IMR-90 (cell line): ENCODE measurements at regions not wholly inside any gene's neighbourhood (a gene's known extent, or its start where the extent isn't known, plus 50 kb on each side); places are given as distances from the start of the nearest gene placed in this dataset.

Experiments
- ATAC-seq: fragments of 200-7000 bp; cut with Tn5 transposase; 2 replicates; pipeline ENCODE4 v1.9.1; 2020; ENCODE audit warnings: low read depth, mild to moderate bottlenecking, moderate library complexity
- BruUV-seq: library from RNA; stranded (reverse); fragments of 400-500 nt; replicated peaks from 2 replicates; lab custom pipeline; 2021; lab: Mats Ljungman, UMichigan
- CTCF ChIA-PET: fragments of 300-600 bp; formaldehyde crosslinking; extraction: SDS; loops from one replicate; lab custom pipeline; 2021; ENCODE audit warnings: antibody characterized with exemption; lab: Yijun Ruan, JAX
- POLR2A ChIA-PET: fragments of 300-600 bp; sonication (Branson Sonifier 250); formaldehyde crosslinking; loops from one replicate; lab custom pipeline; 2022; ENCODE audit warnings: antibody characterized with exemption; ENCODE audit not compliant: unreplicated experiment; lab: Charles Lee
- DNase-seq: peaks from one replicate; pipeline ENCODE4 v3.0.0; 2013
- H2AFZ ChIP-seq: replicated peaks from 2 replicates; pipeline ENCODE3; 2013; ENCODE audit warnings: low read length, mild to moderate bottlenecking; ENCODE audit not compliant: poor library complexity
- H2AK5ac ChIP-seq: 2 replicates; pipeline ENCODE4 v1.6.1; 2013; ENCODE audit warnings: low read depth, low read length, inconsistent platforms
- H2AK9ac ChIP-seq: replicated peaks from 2 replicates; pipeline ENCODE3; 2013; ENCODE audit warnings: mild to moderate bottlenecking, low read depth, low read length, moderate library complexity; ENCODE audit not compliant: poor library complexity
- H2BK120ac ChIP-seq: 2 replicates; pipeline ENCODE4 v1.6.1; 2013; ENCODE audit warnings: low read depth, low read length, inconsistent platforms
- H2BK15ac ChIP-seq: 3 replicates; pipeline ENCODE4 v1.6.1; 2013; ENCODE audit warnings: low read depth, low read length, inconsistent platforms
- H2BK20ac ChIP-seq: 2 replicates; pipeline ENCODE4 v1.6.1; 2013; ENCODE audit warnings: low read depth, mild to moderate bottlenecking, inconsistent platforms, low read length, moderate library complexity
- H2BK5ac ChIP-seq: 2 replicates; pipeline ENCODE4 v1.6.1; 2013; ENCODE audit warnings: mild to moderate bottlenecking, low read depth, low read length, inconsistent platforms; ENCODE audit not compliant: poor library complexity, severe bottlenecking
- H3K14ac ChIP-seq: replicated peaks from 2 replicates; pipeline ENCODE4 v1.6.1; 2013; ENCODE audit warnings: low read depth, low read length, inconsistent platforms
- H3K18ac ChIP-seq: 2 replicates; pipeline ENCODE4 v1.6.1; 2013; ENCODE audit warnings: low read depth, low read length, control low read depth
- H3K23ac ChIP-seq: 2 replicates; pipeline ENCODE4 v1.6.1; 2013; ENCODE audit warnings: low read depth, low read length, inconsistent platforms
- H3K27ac ChIP-seq: 2 replicates; pipeline ENCODE4 v1.5.1; 2013; ENCODE audit warnings: mild to moderate bottlenecking, control low read depth, low read length; ENCODE audit not compliant: insufficient read depth
- H3K27me3 ChIP-seq: 2 replicates; pipeline ENCODE4 v1.6.1; 2013; ENCODE audit warnings: low read length; ENCODE audit not compliant: control insufficient read depth, insufficient read depth
- H3K36me3 ChIP-seq: 2 replicates; pipeline ENCODE4 v1.6.1; 2013; ENCODE audit warnings: low read length, mixed read lengths; ENCODE audit not compliant: control insufficient read depth, insufficient read depth
- H3K4ac ChIP-seq: 2 replicates; pipeline ENCODE4 v1.6.1; 2013; ENCODE audit warnings: low read depth, low read length, inconsistent platforms
- H3K4me1 ChIP-seq: 2 replicates; pipeline ENCODE4 v1.6.1; 2013; ENCODE audit warnings: low read length, mixed read lengths; ENCODE audit not compliant: control insufficient read depth, insufficient read depth
- H3K4me2 ChIP-seq: 2 replicates; pipeline ENCODE4 v1.6.1; 2013; ENCODE audit warnings: low read depth, mild to moderate bottlenecking, control low read depth, low read length, moderate library complexity
- H3K4me3 ChIP-seq: 2 replicates; pipeline ENCODE4 v1.5.1; 2013; ENCODE audit warnings: low read depth, mild to moderate bottlenecking, control low read depth, low read length, moderate library complexity; ENCODE audit not compliant: insufficient read depth
- H3K56ac ChIP-seq: 2 replicates; pipeline ENCODE4 v1.6.1; 2013; ENCODE audit warnings: low read length, inconsistent platforms; ENCODE audit not compliant: insufficient read depth; ENCODE audit errors: extremely low read depth
- H3K79me1 ChIP-seq, 2 experiments: 2 replicates each; pipeline ENCODE4 v1.6.1; 2013; ENCODE audit warnings: low read length in 2 of 2, inconsistent platforms in 1 of 2, low read depth in 1 of 2
- H3K9ac ChIP-seq: 2 replicates; pipeline ENCODE4 v1.6.1; 2013; ENCODE audit warnings: low read depth, low read length, control low read depth
- H3K9me1 ChIP-seq: 2 replicates; pipeline ENCODE4 v1.6.1; 2013; ENCODE audit warnings: low read length, inconsistent platforms; ENCODE audit not compliant: insufficient read depth
- H3K9me3 ChIP-seq: 2 replicates; pipeline ENCODE4 v1.6.1; 2013; ENCODE audit warnings: low read length; ENCODE audit not compliant: control insufficient read depth, insufficient read depth
- H4K20me1 ChIP-seq: 2 replicates; pipeline ENCODE4 v1.6.1; 2013; ENCODE audit warnings: low read length, inconsistent platforms; ENCODE audit not compliant: insufficient read depth
- H4K5ac ChIP-seq: 2 replicates; pipeline ENCODE4 v1.6.1; 2013; ENCODE audit warnings: mild to moderate bottlenecking, low read depth, low read length, control low read depth
- H4K8ac ChIP-seq, 2 experiments: 2 replicates each; pipeline ENCODE4 v1.6.1; 2013; ENCODE audit warnings: low read depth in 2 of 2, low read length in 2 of 2, control low read depth in 1 of 2, inconsistent platforms in 1 of 2
- H4K91ac ChIP-seq: 2 replicates; pipeline ENCODE4 v1.6.1; 2013; ENCODE audit warnings: low read depth, low read length, inconsistent platforms; ENCODE audit not compliant: insufficient read depth
- RCOR1 ChIP-seq: IDR thresholded peaks from 2 replicates; pipeline ENCODE4 v1.6.1; 2012; ENCODE audit warnings: mild to moderate bottlenecking, low read length, improper control_type of control experiment; ENCODE audit not compliant: insufficient replicate concordance
- WGBS, 2 experiments: methylation state at CpG; one replicate each; pipeline versions ENCODE4 v1.1.5 to v1.1.7; 2013; ENCODE audit warnings: missing lambda C conversion rate in 2 of 2; ENCODE audit not compliant: insufficient read length in 1 of 2; ENCODE audit errors: extremely low coverage in 2 of 2; 5-methylcytosine and 5-hydroxymethylcytosine counted together
- dilution Hi-C: fragments of 300-500 bp; cut with HindIII; formaldehyde crosslinking; loops from one replicate; pipeline ENCODE4 v1.14.3; 2018; ENCODE audit warnings: low sequenced_read_pairs; ENCODE audit not compliant: unreplicated experiment
- in situ Hi-C: fragments of 300-500 bp; cut with MboI; formaldehyde crosslinking; loops from 3 replicates; pipeline ENCODE4 v1.14.3; 2019; ENCODE audit warnings: low sequenced_read_pairs, inconsistent platforms, mixed read lengths
- intact Hi-C: fragments of 100-400 bp; cut with micrococcal nuclease; formaldehyde crosslinking; loops from 2 replicates; pipeline ENCODE4 v1.10.0; 2022

- H3K4me2 ChIP-seq: no peak overlapping the region
- no peaks in the 10 kb centered on the region for H4K20me1 ChIP-seq
- no peaks in the 10 kb centered on the region for H3K9me1 ChIP-seq
- no peak overlapping the region for H3K18ac ChIP-seq
- dilution Hi-C loops (no loop called here), intact Hi-C loops (no loop called here), in situ Hi-C loops (no loop called here)
- no peaks in the 10 kb centered on the region for H3K27me3 ChIP-seq
- no peak overlapping the region for H3K4ac ChIP-seq
- H2AFZ ChIP-seq: no peak overlapping the region
- ChIA-PET POLR2A (no interaction called here), CTCF (no interaction called here)
- no peak for TF ChIP-seq RCOR1
- no peaks in the 10 kb centered on the region for H3K4me1 ChIP-seq
- no peak overlapping the region for H2BK20ac ChIP-seq
- H2BK120ac ChIP-seq: no peak overlapping the region
- no peak overlapping the region for H2BK15ac ChIP-seq
- H2AK5ac ChIP-seq: no peak overlapping the region
- H2BK5ac ChIP-seq: no peak overlapping the region
- no peak overlapping the region for H4K91ac ChIP-seq
- H3K9me3 ChIP-seq: peaks cover 39% of the 10 kb centered on the region
- no peak overlapping the region for H3K9ac ChIP-seq
- no peak overlapping the region for H3K4me3 ChIP-seq
- no peak overlapping the region for H3K23ac ChIP-seq
- H4K5ac ChIP-seq: no peak overlapping the region
- H3K56ac ChIP-seq: no peak overlapping the region
- no peak overlapping the region for H4K8ac ChIP-seq
- H3K14ac ChIP-seq: no peak overlapping the region
- WGBS, 2 experiments: no CpG with 5 or more reads among the region's 9 CpGs
- H3K79me1 ChIP-seq: no peaks in the 10 kb centered on the region
- no TSS peak for BruUV-seq
- no peak for DNase-seq
- ATAC-seq: no peak
- no peak overlapping the region for H3K27ac ChIP-seq
- H2AK9ac ChIP-seq: no peak overlapping the region
- no peaks in the 10 kb centered on the region for H3K36me3 ChIP-seq
These were observed 851.4 kb downstream of the GALR1 start for GRCh38 chr18:78101091-78101490.
